ENCODE measurements at regions not wholly inside any gene's neighbourhood (a gene's known extent, or its start where the extent isn't known, plus 50 kb on each side); places are given as distances from the start of the nearest gene placed in this dataset.

DNA sequence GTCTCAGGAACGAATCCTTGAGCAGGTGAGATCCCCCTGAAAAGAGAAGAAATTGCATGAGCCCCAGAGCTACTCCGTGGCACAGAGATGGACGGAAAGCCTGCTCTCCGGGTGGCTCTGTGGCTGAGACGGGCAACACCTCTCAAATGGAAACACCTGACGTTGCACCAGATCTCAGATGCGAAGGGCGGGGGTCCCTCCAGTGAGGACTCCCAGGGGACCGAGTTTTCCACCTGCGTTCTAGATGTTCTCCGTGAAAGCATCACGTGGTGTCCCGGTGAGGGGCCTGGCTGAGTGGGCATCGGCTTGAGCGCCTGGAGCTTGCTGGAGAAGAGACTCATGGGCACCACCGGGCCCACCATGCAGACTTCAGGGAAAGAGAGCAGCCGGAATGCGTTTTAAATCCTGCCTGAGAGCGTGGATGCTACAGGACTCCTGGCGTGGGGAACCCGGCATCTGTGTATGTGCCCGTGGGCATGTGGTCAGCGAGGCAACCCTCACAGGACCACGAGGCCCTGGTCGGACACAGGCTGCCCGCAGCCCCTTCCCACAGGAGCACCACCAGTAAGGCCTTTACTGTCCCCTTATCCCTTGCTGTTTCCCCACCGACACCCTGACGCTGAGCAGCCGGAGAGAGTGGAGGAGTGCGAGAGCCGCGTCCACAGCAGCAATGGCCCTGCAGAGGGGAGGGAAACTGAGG is 378.4 kb upstream of the IRX4 start (continued):
- TF ChIP-seq, protein P1, sequence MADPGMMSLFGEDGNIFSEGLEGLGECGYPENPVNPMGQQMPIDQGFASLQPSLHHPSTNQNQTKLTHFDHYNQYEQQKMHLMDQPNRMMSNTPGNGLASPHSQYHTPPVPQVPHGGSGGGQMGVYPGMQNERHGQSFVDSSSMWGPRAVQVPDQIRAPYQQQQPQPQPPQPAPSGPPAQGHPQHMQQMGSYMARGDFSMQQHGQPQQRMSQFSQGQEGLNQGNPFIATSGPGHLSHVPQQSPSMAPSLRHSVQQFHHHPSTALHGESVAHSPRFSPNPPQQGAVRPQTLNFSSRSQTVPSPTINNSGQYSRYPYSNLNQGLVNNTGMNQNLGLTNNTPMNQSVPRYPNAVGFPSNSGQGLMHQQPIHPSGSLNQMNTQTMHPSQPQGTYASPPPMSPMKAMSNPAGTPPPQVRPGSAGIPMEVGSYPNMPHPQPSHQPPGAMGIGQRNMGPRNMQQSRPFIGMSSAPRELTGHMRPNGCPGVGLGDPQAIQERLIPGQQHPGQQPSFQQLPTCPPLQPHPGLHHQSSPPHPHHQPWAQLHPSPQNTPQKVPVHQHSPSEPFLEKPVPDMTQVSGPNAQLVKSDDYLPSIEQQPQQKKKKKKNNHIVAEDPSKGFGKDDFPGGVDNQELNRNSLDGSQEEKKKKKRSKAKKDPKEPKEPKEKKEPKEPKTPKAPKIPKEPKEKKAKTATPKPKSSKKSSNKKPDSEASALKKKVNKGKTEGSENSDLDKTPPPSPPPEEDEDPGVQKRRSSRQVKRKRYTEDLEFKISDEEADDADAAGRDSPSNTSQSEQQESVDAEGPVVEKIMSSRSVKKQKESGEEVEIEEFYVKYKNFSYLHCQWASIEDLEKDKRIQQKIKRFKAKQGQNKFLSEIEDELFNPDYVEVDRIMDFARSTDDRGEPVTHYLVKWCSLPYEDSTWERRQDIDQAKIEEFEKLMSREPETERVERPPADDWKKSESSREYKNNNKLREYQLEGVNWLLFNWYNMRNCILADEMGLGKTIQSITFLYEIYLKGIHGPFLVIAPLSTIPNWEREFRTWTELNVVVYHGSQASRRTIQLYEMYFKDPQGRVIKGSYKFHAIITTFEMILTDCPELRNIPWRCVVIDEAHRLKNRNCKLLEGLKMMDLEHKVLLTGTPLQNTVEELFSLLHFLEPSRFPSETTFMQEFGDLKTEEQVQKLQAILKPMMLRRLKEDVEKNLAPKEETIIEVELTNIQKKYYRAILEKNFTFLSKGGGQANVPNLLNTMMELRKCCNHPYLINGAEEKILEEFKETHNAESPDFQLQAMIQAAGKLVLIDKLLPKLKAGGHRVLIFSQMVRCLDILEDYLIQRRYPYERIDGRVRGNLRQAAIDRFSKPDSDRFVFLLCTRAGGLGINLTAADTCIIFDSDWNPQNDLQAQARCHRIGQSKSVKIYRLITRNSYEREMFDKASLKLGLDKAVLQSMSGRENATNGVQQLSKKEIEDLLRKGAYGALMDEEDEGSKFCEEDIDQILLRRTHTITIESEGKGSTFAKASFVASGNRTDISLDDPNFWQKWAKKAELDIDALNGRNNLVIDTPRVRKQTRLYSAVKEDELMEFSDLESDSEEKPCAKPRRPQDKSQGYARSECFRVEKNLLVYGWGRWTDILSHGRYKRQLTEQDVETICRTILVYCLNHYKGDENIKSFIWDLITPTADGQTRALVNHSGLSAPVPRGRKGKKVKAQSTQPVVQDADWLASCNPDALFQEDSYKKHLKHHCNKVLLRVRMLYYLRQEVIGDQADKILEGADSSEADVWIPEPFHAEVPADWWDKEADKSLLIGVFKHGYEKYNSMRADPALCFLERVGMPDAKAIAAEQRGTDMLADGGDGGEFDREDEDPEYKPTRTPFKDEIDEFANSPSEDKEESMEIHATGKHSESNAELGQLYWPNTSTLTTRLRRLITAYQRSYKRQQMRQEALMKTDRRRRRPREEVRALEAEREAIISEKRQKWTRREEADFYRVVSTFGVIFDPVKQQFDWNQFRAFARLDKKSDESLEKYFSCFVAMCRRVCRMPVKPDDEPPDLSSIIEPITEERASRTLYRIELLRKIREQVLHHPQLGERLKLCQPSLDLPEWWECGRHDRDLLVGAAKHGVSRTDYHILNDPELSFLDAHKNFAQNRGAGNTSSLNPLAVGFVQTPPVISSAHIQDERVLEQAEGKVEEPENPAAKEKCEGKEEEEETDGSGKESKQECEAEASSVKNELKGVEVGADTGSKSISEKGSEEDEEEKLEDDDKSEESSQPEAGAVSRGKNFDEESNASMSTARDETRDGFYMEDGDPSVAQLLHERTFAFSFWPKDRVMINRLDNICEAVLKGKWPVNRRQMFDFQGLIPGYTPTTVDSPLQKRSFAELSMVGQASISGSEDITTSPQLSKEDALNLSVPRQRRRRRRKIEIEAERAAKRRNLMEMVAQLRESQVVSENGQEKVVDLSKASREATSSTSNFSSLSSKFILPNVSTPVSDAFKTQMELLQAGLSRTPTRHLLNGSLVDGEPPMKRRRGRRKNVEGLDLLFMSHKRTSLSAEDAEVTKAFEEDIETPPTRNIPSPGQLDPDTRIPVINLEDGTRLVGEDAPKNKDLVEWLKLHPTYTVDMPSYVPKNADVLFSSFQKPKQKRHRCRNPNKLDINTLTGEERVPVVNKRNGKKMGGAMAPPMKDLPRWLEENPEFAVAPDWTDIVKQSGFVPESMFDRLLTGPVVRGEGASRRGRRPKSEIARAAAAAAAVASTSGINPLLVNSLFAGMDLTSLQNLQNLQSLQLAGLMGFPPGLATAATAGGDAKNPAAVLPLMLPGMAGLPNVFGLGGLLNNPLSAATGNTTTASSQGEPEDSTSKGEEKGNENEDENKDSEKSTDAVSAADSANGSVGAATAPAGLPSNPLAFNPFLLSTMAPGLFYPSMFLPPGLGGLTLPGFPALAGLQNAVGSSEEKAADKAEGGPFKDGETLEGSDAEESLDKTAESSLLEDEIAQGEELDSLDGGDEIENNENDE (IDR thresholded peaks at IDR 0.05; ENCODE audit: insufficient replicate concordance, low read length): no peak

Data from H1 (cell line).